GM10266 (cell line): ENCODE measurements at regions not wholly inside any gene's neighbourhood (a gene's known extent, or its start where the extent isn't known, plus 50 kb on each side); places are given as distances from the start of the nearest gene placed in this dataset.

Experiments used
- DNase-seq: peaks from one replicate; pipeline ENCODE4 v3.0.0; 2012; ENCODE audit errors: extremely low spot score
- TF ChIP-seq, protein P1 (sequence below): IDR thresholded peaks from 2 replicates; pipeline ENCODE4 v1.5.1; 2012; ENCODE audit warnings: mild to moderate bottlenecking, low read depth; ENCODE audit not compliant: control insufficient read depth, insufficient read depth; ENCODE audit errors: missing control alignments

DNA sequence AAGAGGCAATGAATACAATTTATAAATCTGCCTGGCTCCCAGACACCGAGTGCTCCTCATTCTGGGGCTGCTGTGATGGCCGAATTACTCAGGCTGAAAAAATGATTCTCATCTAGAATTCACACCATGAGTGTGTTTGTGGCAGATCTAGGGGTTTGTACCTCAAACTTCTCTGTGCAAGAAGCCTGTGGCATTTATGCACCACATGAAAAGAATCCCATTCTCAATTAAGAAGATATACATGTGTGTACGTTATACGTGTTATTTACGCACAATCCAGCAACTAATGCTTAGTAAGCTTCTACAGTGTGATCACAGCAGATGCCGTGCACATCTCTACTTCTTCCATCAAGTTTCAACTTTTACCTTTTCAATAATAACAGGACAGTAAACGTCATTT lies 476.8 kb downstream of the SHQ1 start:
- TF ChIP-seq, protein P1, sequence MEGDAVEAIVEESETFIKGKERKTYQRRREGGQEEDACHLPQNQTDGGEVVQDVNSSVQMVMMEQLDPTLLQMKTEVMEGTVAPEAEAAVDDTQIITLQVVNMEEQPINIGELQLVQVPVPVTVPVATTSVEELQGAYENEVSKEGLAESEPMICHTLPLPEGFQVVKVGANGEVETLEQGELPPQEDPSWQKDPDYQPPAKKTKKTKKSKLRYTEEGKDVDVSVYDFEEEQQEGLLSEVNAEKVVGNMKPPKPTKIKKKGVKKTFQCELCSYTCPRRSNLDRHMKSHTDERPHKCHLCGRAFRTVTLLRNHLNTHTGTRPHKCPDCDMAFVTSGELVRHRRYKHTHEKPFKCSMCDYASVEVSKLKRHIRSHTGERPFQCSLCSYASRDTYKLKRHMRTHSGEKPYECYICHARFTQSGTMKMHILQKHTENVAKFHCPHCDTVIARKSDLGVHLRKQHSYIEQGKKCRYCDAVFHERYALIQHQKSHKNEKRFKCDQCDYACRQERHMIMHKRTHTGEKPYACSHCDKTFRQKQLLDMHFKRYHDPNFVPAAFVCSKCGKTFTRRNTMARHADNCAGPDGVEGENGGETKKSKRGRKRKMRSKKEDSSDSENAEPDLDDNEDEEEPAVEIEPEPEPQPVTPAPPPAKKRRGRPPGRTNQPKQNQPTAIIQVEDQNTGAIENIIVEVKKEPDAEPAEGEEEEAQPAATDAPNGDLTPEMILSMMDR, result no peak
- DNase-seq, result no peak

DNA sequence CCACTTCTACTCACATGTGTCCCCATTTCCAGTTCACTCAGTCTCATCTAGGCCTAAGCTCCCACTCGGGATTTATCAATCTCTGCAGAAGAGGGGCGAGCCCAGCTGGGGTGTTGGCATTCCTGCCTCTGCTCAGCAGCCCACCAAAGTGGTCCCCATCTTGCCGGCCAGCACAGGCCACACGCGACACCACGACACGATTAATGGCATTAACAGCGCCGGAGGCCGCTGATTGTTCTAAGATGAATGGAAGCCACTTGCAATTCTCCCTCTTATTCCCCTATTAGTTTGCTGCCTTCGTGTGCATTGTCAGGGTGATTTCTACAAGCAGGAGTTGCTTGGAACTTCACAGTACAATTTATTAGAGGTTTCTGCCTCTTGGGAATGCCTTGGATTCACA lies 477.3 kb downstream of the SHQ1 start:
- DNase-seq, result no peak
- TF ChIP-seq, protein P1, result no peak

DNA sequence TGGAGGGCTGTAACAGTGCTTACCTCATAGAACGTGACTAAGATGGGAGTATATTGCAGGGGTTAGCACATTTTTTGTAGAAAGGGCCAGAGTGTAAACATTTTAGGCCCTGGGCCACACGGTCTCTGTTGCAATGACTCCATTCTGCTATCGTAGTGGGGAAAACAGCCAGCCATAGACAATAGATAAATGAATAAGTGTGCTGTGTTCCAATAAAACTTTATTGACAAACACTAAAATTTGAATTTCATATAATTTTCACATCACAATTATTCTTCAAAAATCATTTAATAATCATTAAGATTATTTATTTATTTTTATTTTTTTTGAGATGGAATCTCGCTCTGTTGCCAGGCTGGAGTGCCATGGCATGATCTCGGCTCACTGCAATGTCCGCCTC lies 478.6 kb downstream of the SHQ1 start:
- TF ChIP-seq, protein P1, result no peak
- DNase-seq, result no peak

DNA sequence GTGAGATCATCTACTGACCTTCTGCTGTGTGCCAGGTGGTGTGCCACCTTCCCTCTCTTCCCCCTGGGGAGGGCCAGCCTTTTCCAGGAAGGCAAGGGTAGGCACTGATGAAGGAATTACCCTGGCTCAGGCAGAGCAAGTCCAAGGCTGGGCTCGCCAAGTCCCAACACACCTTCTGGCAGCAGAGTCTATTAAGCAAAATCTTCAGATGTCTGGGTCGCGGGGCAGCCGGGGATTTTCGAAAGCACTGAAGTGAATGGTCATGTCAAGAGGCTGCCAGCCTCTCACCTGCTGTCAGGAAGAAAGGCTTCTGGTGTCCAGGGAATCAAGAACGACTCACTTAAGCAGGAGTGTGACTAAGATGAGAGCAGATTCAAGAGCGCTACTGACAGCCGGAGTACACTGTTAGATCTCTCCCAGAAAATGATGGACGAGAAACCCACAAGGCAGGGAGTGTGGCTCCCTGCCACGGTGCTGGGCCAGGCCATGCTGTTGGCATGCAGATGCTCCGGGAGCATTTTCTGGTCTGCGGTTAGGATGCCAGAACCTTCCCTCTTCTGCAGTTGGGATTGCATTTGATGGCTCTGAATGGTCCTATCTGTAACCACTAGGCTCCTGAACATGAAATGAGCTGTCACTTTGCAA lies 479.8 kb downstream of the SHQ1 start:
- TF ChIP-seq, protein P1, result no peak
- no peak for DNase-seq

DNA sequence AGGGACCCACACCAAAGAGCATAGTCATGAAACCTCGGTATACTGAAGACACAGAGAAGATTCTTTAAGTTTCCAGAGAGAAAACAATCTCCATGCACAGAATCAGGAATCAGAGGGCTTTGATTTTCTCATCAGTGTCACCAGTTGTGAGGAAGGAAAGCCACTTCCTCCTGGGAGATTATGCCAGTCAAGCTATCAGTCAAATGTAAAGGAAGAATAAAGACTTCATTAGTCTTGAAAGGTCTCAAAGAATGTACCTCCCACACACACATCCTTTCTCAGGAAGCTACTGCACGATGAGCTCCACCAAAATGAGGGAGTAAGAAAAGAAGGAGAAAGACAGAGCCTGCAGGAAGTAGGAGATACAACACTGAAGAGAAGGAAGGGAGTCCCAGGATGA lies 486.3 kb downstream of the SHQ1 start:
- no peak for DNase-seq
- TF ChIP-seq, protein P1, result no peak

DNA sequence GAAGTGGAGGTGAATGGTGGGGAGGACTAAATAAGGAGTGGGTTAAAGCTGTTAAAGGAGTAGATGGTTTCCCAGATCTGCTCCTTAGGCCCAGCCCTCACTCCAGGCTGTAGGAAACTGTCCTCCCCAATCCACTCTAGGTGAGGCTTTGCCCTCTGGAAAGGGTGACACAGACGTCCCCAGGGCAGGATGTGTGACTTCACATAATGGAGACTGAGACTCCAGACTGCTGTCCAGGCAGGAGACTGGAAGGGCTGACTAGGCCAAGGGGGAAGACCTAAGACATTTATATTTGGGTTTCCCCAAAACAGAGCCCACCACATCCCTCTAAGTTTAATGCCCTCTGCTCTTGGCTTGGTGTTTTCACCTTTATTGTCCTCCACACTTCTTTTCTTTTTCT lies 488.5 kb downstream of the SHQ1 start:
- TF ChIP-seq, protein P1, result no peak
- DNase-seq, result no peak

DNA sequence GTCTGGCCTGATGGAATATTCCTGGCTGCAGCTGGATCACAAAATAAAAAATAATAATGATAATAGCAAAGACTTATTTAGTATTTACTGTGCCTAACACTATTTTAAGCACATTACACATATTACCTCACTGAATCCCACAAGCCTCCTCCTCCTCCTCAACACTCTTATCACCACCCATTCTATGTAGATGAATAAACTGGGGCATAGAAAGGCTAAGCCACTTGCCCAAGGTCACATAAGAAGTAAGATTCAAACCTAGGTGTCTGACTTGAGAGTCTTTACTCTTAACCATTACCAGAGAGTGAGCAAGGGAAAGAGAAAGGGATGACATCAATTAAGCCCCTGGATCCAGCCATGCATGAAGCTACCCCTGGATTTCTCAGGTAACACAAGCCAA lies 493.1 kb downstream of the SHQ1 start:
- TF ChIP-seq, protein P1, result no peak
- DNase-seq, result no peak
